ENCODE measurements at regions not wholly inside any gene's neighbourhood (a gene's known extent, or its start where the extent isn't known, plus 50 kb on each side); places are given as distances from the start of the nearest gene placed in this dataset.

DNA sequence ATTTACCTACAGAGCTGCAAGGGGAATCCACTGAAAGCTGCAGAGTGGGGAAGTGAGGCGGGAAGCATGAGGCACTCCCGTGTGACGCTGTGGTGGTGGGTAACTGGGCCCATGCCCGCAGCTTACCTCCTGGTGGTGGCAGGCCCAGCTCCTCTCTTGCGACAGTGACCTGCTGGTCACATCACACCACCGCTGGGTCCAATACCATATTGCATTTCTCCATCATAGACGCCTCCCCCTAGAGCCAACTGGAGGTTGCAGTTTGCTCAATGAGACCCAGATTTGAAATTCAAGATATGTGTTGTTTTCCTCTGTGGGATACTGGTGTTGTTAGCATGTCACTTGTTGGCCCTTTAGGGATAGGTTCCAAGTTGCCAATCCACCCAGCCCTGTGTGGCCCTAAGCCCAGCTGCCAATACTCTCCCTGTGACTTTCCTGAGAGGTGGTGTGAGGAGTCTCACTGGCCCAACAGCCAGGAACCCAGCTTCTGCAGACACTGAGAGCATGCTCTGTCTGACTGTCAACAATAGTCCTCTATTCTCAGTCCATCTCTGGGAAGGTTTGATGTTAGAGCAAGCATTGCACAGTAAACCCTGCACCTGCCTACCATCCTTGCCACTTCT is 428.3 kb downstream of the GADD45G start:
- Histone ChIP-seq H3K27me3 (ENCODE audit: insufficient read depth, low read depth, low read length) (no peaks in the 10 kb centered on the region), H3F3A (ENCODE audit: insufficient read depth, low read length, poor library complexity, severe bottlenecking) (no peaks in the 10 kb centered on the region), H3K36me3 (ENCODE audit: insufficient read depth, low read length) (no peaks in the 10 kb centered on the region), H3K9ac (ENCODE audit: low read length) (no peak overlapping the region), H3K4me2 (ENCODE audit: low read length) (no peak overlapping the region), H3K4me3 (ENCODE audit: low read length) (no peak overlapping the region), H3K9me2 (ENCODE audit: insufficient read depth, low read length) (no peaks in the 10 kb centered on the region), H3K79me2 (replicated peaks; ENCODE audit: insufficient read depth, low read length) (no peaks in the 10 kb centered on the region), H2AFZ (ENCODE audit: low read depth, low read length) (no peak overlapping the region), H3K27ac (ENCODE audit: low read length) (no peak overlapping the region), H3K9me3 (ENCODE audit: low read length) (no peaks in the 10 kb centered on the region), H4K20me1 (ENCODE audit: insufficient read depth) (no peaks in the 10 kb centered on the region)
- TF ChIP-seq, protein P1, sequence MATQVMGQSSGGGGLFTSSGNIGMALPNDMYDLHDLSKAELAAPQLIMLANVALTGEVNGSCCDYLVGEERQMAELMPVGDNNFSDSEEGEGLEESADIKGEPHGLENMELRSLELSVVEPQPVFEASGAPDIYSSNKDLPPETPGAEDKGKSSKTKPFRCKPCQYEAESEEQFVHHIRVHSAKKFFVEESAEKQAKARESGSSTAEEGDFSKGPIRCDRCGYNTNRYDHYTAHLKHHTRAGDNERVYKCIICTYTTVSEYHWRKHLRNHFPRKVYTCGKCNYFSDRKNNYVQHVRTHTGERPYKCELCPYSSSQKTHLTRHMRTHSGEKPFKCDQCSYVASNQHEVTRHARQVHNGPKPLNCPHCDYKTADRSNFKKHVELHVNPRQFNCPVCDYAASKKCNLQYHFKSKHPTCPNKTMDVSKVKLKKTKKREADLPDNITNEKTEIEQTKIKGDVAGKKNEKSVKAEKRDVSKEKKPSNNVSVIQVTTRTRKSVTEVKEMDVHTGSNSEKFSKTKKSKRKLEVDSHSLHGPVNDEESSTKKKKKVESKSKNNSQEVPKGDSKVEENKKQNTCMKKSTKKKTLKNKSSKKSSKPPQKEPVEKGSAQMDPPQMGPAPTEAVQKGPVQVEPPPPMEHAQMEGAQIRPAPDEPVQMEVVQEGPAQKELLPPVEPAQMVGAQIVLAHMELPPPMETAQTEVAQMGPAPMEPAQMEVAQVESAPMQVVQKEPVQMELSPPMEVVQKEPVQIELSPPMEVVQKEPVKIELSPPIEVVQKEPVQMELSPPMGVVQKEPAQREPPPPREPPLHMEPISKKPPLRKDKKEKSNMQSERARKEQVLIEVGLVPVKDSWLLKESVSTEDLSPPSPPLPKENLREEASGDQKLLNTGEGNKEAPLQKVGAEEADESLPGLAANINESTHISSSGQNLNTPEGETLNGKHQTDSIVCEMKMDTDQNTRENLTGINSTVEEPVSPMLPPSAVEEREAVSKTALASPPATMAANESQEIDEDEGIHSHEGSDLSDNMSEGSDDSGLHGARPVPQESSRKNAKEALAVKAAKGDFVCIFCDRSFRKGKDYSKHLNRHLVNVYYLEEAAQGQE (IDR thresholded peaks at IDR 0.05; ENCODE audit: borderline replicate concordance): no peak
- TF ChIP-seq TAF1 (IDR thresholded peaks at IDR 0.05; ENCODE audit: low read depth) (no peak), SMC3 (conservative IDR thresholded peaks at IDR 0.05; ENCODE audit: poor library complexity) (no peak), RAD21 (conservative IDR thresholded peaks at IDR 0.05) (no peak), EP300 (conservative IDR thresholded peaks at IDR 0.05; ENCODE audit: poor library complexity, severe bottlenecking) (no peak), EZH2 (IDR thresholded peaks at IDR 0.05; ENCODE audit: borderline replicate concordance, insufficient read depth, low read length, poor library complexity, severe bottlenecking) (no peak), MXI1 (conservative IDR thresholded peaks at IDR 0.05; ENCODE audit: poor library complexity, severe bottlenecking) (no peak), POLR2AphosphoS5 (IDR thresholded peaks at IDR 0.05) (no peak), CTCF (IDR thresholded peaks at IDR 0.05; ENCODE audit: poor library complexity, severe bottlenecking) (no peak)

DNA sequence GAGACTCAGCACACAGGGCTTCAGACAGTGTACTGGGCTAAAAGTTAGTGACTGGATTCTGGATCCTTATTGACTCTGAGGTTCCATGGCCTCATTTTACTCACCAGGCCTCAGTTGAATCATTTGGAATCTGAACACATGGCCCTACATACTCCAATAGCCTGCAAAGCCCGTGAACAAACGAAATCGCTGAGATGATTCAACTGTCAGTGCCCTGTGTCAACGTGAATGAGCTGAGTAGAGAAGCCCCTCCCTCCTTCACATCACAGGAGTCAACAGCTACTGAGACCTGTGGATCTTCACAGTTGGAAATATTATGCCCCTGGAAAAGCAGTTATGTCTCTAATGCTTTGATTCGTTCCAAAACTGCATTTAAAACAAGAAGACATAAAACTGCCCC is 429.3 kb downstream of the GADD45G start:
- Histone ChIP-seq H4K20me1 (ENCODE audit: insufficient read depth) (no peaks in the 10 kb centered on the region), H3K27me3 (ENCODE audit: insufficient read depth, low read depth, low read length) (no peaks in the 10 kb centered on the region), H3K79me2 (replicated peaks; ENCODE audit: insufficient read depth, low read length) (no peaks in the 10 kb centered on the region), H3K9ac (ENCODE audit: low read length) (no peak overlapping the region), H3K4me2 (ENCODE audit: low read length) (no peak overlapping the region), H3K9me3 (ENCODE audit: low read length) (no peaks in the 10 kb centered on the region), H3K4me3 (ENCODE audit: low read length) (no peak overlapping the region), H3F3A (ENCODE audit: insufficient read depth, low read length, poor library complexity, severe bottlenecking) (no peaks in the 10 kb centered on the region), H3K27ac (ENCODE audit: low read length) (no peak overlapping the region), H2AFZ (ENCODE audit: low read depth, low read length) (no peak overlapping the region), H3K36me3 (ENCODE audit: insufficient read depth, low read length) (no peaks in the 10 kb centered on the region), H3K9me2 (ENCODE audit: insufficient read depth, low read length) (no peaks in the 10 kb centered on the region)
- TF ChIP-seq POLR2AphosphoS5 (IDR thresholded peaks at IDR 0.05) (no peak), EP300 (conservative IDR thresholded peaks at IDR 0.05; ENCODE audit: poor library complexity, severe bottlenecking) (no peak), SMC3 (conservative IDR thresholded peaks at IDR 0.05; ENCODE audit: poor library complexity) (no peak)
